GM23338 (cell line): ENCODE measurements at regions not wholly inside any gene's neighbourhood (a gene's known extent, or its start where the extent isn't known, plus 50 kb on each side); places are given as distances from the start of the nearest gene placed in this dataset.

Experiments used
- ATAC-seq: fragments of 200-7000 bp; cut with Tn5 transposase; 3 replicates; pipeline ENCODE4 v1.9.1; 2020
- DNase-seq: peaks from one replicate; pipeline ENCODE4 v3.0.0-alpha.2; 2015; ENCODE audit warnings: low spot score
- H2AFZ ChIP-seq: fragments of 200-600 bp; sonication (generic); 2 replicates; pipeline ENCODE4 v1.8.0; 2016; ENCODE audit warnings: antibody characterized with exemption, mild to moderate bottlenecking, moderate library complexity
- H3F3A ChIP-seq: fragments of 200-600 bp; sonication (generic); replicated peaks from 2 replicates; pipeline ENCODE4 v1.8.0; 2017; ENCODE audit warnings: antibody characterized with exemption, mixed run types, low read depth
- H3K27ac ChIP-seq: fragments of 200-600 bp; sonication (generic); 2 replicates; pipeline ENCODE4 v1.6.1; 2016; ENCODE audit warnings: low read depth
- H3K27me3 ChIP-seq: fragments of 200-600 bp; sonication (generic); 2 replicates; pipeline ENCODE4 v1.8.0; 2016; ENCODE audit warnings: mild to moderate bottlenecking, mixed run types, moderate library complexity; ENCODE audit not compliant: insufficient read depth
- H3K36me3 ChIP-seq: fragments of 200-600 bp; sonication (generic); 2 replicates; pipeline ENCODE4 v1.8.0; 2016; ENCODE audit warnings: mild to moderate bottlenecking; ENCODE audit not compliant: insufficient read depth
- H3K4me1 ChIP-seq: fragments of 200-600 bp; sonication (generic); 2 replicates; pipeline ENCODE4 v1.8.0; 2016; ENCODE audit warnings: mild to moderate bottlenecking, moderate library complexity; ENCODE audit not compliant: insufficient read depth
- H3K4me2 ChIP-seq: fragments of 200-600 bp; sonication (generic); 2 replicates; pipeline ENCODE4 v1.7.1; 2017; ENCODE audit warnings: mixed run types
- H3K4me3 ChIP-seq: fragments of 200-600 bp; sonication (generic); 2 replicates; pipeline ENCODE4 v1.6.1; 2016; ENCODE audit warnings: mixed run types
- H3K79me2 ChIP-seq: fragments of 200-600 bp; sonication (generic); replicated peaks from 2 replicates; pipeline ENCODE4 v1.8.0; 2017; ENCODE audit warnings: mild to moderate bottlenecking; ENCODE audit not compliant: insufficient read depth
- H3K9me2 ChIP-seq: fragments of 200-600 bp; sonication (generic); 2 replicates; pipeline ENCODE4 v1.8.0; 2017; ENCODE audit not compliant: insufficient read depth
- H4K20me1 ChIP-seq: fragments of 200-600 bp; sonication (generic); replicated peaks from 2 replicates; pipeline ENCODE4 v1.8.0; 2017; ENCODE audit warnings: mild to moderate bottlenecking; ENCODE audit not compliant: insufficient read depth
- H3K27ac Mint-ChIP-seq: 2 replicates; pipeline ENCODE4 v1.8.0; 2020; ENCODE audit warnings: inconsistent platforms, mild to moderate bottlenecking, moderate library complexity, mixed read lengths
- H3K27me3 Mint-ChIP-seq: 3 replicates; pipeline ENCODE4 v1.8.0; 2022; ENCODE audit warnings: low read depth, mild to moderate bottlenecking, moderate library complexity, mixed read lengths, inconsistent platforms; ENCODE audit not compliant: insufficient read depth, poor library complexity
- H3K36me3 Mint-ChIP-seq: 3 replicates; pipeline ENCODE4 v1.8.0; 2021; ENCODE audit warnings: low read depth, mild to moderate bottlenecking, inconsistent platforms, moderate library complexity, mixed read lengths
- H3K4me1 Mint-ChIP-seq: 3 replicates; pipeline ENCODE4 v1.8.0; 2020; ENCODE audit warnings: mild to moderate bottlenecking, inconsistent platforms, mixed read lengths
- H3K4me3 Mint-ChIP-seq: 3 replicates; pipeline ENCODE4 v1.8.0; 2021; ENCODE audit warnings: moderate library complexity, mild to moderate bottlenecking, inconsistent platforms, mixed read lengths
- H3K9me3 Mint-ChIP-seq: 3 replicates; pipeline ENCODE4 v1.8.0; 2020; ENCODE audit warnings: moderate library complexity, mild to moderate bottlenecking, inconsistent platforms, mixed read lengths
- CREB1 ChIP-seq: fragments of 250-450 bp; sonication (Bioruptor Pico); IDR thresholded peaks from 2 replicates; pipeline ENCODE4 v1.5.0; 2020; ENCODE audit warnings: low read depth, mild to moderate bottlenecking, moderate library complexity
- CTCF ChIP-seq, 2 experiments: fragments of 200-600 bp in 1 of 2; sonication (generic) in 1 of 2; conservative IDR thresholded peaks; 2 replicates each; pipeline versions ENCODE4 v1.5.1 to v1.6.1; 2016 to 2017; ENCODE audit warnings: antibody characterized with exemption in 2 of 2, low read depth in 2 of 2, mild to moderate bottlenecking in 2 of 2, moderate library complexity in 1 of 2
- ETS1 ChIP-seq: IDR thresholded peaks from 2 replicates; pipeline ENCODE4 v1.6.1; 2016; ENCODE audit warnings: antibody characterized with exemption
- EZH2 ChIP-seq: fragments of 200-600 bp; sonication (generic); IDR thresholded peaks from one replicate; pipeline ENCODE4 v1.8.0; 2017; ENCODE audit warnings: antibody characterized with exemption, mild to moderate bottlenecking, low read depth; ENCODE audit not compliant: unreplicated experiment
- EZH2phosphoT487 ChIP-seq: fragments of 200-600 bp; sonication (generic); IDR thresholded peaks from one replicate; pipeline ENCODE4 v1.8.1; 2018; ENCODE audit warnings: antibody characterized with exemption; ENCODE audit not compliant: unreplicated experiment
- JUNB ChIP-seq: IDR thresholded peaks from one replicate; pipeline ENCODE4 v1.6.1; 2016; ENCODE audit warnings: antibody characterized with exemption; ENCODE audit not compliant: unreplicated experiment
- NANOG ChIP-seq: IDR thresholded peaks from 2 replicates; pipeline ENCODE4 v1.6.1; 2016; ENCODE audit warnings: antibody characterized with exemption, borderline replicate concordance
- POLR2AphosphoS5 ChIP-seq: IDR thresholded peaks from 2 replicates; pipeline ENCODE4 v1.6.1; 2016; ENCODE audit warnings: antibody characterized with exemption, low read depth
- REST ChIP-seq: IDR thresholded peaks from one replicate; pipeline ENCODE4 v1.6.1; 2018; ENCODE audit warnings: antibody characterized with exemption; ENCODE audit not compliant: unreplicated experiment
- STAT1 ChIP-seq: IDR thresholded peaks from one replicate; pipeline ENCODE4 v1.6.1; 2016; ENCODE audit warnings: antibody characterized with exemption; ENCODE audit not compliant: unreplicated experiment
- ZNF114 ChIP-seq: fragments of 250-450 bp; sonication (Bioruptor Pico); IDR thresholded peaks from 2 replicates; pipeline ENCODE4 v1.5.0; 2020; ENCODE audit warnings: mild to moderate bottlenecking, moderate library complexity
- ZNF331 ChIP-seq: fragments of 250-450 bp; sonication (Bioruptor Pico); IDR thresholded peaks from 2 replicates; pipeline ENCODE4 v1.5.0; 2020; ENCODE audit warnings: low read depth, mild to moderate bottlenecking, moderate library complexity
- ZNF462 ChIP-seq: fragments of 250-450 bp; sonication (Bioruptor Pico); IDR thresholded peaks from 2 replicates; pipeline ENCODE4 v1.5.0; 2020; ENCODE audit warnings: mild to moderate bottlenecking, moderate library complexity

- no peak for TF ChIP-seq POLR2AphosphoS5
- no peak for TF ChIP-seq STAT1
- no peak for TF ChIP-seq ZNF331
- no peak for TF ChIP-seq CTCF (conservative IDR thresholded peaks at IDR 0.05; ENCODE audit: low read depth in 2 of 2)
- no peak for TF ChIP-seq ZNF114 (CRISPR knock-in tag)
- no peak for TF ChIP-seq ZNF462 (CRISPR knock-in tag)
- no peak for TF ChIP-seq REST
- no peak for TF ChIP-seq ETS1
- no peak for TF ChIP-seq EZH2phosphoT487
- TF ChIP-seq JUNB, result no peak
- no peak for TF ChIP-seq EZH2
- no peak for TF ChIP-seq CREB1 (CRISPR knock-in tag)
- no peak for TF ChIP-seq NANOG
- H3K9me3 Mint-ChIP-seq, result no peaks in the 10 kb centered on the region
- no peaks in the 10 kb centered on the region for H3K4me1 Mint-ChIP-seq
- no peaks in the 10 kb centered on the region for H4K20me1 ChIP-seq
- no peaks in the 10 kb centered on the region for H3K27me3 ChIP-seq
- no peak overlapping the region for H3K4me3 Mint-ChIP-seq
- H3F3A ChIP-seq, result no peaks in the 10 kb centered on the region
- no peak overlapping the region for H3K4me3 ChIP-seq
- H3K79me2 ChIP-seq, result no peaks in the 10 kb centered on the region
- H3K36me3 Mint-ChIP-seq, result no peaks in the 10 kb centered on the region
- no peaks in the 10 kb centered on the region for H3K36me3 ChIP-seq
- no peak overlapping the region for H3K27ac Mint-ChIP-seq
- peaks cover 5% of the 10 kb centered on the region for H3K27me3 Mint-ChIP-seq
- DNase-seq (no peak), ATAC-seq (no peak)
- no peak overlapping the region for H2AFZ ChIP-seq
- H3K4me2 ChIP-seq, result no peak overlapping the region
- no peaks in the 10 kb centered on the region for H3K9me2 ChIP-seq
- H3K27ac ChIP-seq, result no peak overlapping the region
- no peaks in the 10 kb centered on the region for H3K4me1 ChIP-seq
Measured at GRCh38 chr2:113334147-113334546, 55.4 kb upstream of the PAX8 start.
